HCT116 (cell line): ENCODE measurements at regions not wholly inside any gene's neighbourhood (a gene's known extent, or its start where the extent isn't known, plus 50 kb on each side); places are given as distances from the start of the nearest gene placed in this dataset.

Source experiments
- ATAC-seq: fragments of 200-7000 bp; cut with Tn5 transposase; 2 replicates; pipeline ENCODE4 v1.9.1; 2020; ENCODE audit warnings: mild to moderate bottlenecking, moderate library complexity
- BruUV-seq: library from RNA; stranded (reverse); fragments of 400-500 nt; replicated peaks from 2 replicates; lab custom pipeline; 2021; lab: Mats Ljungman, UMichigan
- CTCF ChIA-PET: fragments of 300-600 bp; sonication (Branson Sonifier 250); formaldehyde crosslinking; loops from one replicate; lab custom pipeline; 2021; ENCODE audit warnings: antibody characterized with exemption; lab: Charles Lee
- POLR2A ChIA-PET: fragments of 300-600, 350-600 bp; sonication (Branson Sonifier 250); formaldehyde crosslinking; loops from one replicate; lab custom pipeline; 2021; ENCODE audit warnings: antibody characterized with exemption; lab: Charles Lee
- RAD21 ChIA-PET, 2 experiments: fragments of 300-600 bp; sonication (Branson Sonifier 250); formaldehyde crosslinking; loops; one replicate each; lab custom pipeline; 2023; ENCODE audit warnings: low total read pairs in 2 of 2; ENCODE audit not compliant: uncharacterized antibody in 2 of 2, unreplicated experiment in 2 of 2, low non-redundant PET in 1 of 2; lab: Charles Lee
- DNase-seq: peaks from one replicate; pipeline ENCODE4 v3.0.0-alpha.2; 2010; ENCODE audit warnings: low read depth, low spot score
- H2AFZ ChIP-seq: fragments of 200-600 bp; shearing (Covaris generic), sonication (generic); 2 replicates; pipeline ENCODE4 v1.6.1; 2017; ENCODE audit warnings: low read depth, mixed run types, mixed read lengths, antibody characterized with exemption, low read length; ENCODE audit not compliant: poor library complexity, severe bottlenecking
- H3K27ac ChIP-seq: 2 replicates; pipeline ENCODE4 v1.5.1; 2012; ENCODE audit warnings: low read depth, low read length
- H3K27me3 ChIP-seq: fragments of 200-600 bp; sonication (generic); 2 replicates; pipeline ENCODE4 v1.6.1; 2016; ENCODE audit warnings: mixed run types, low read length, mixed read lengths; ENCODE audit not compliant: insufficient read depth
- H3K36me3 ChIP-seq, 2 experiments: fragments of 200-500 bp in 1 of 2; fragments of 200-600 bp in 1 of 2; sonication (Bioruptor generic) in 1 of 2; sonication (generic) in 1 of 2; 2 replicates each; pipeline versions ENCODE4 v1.5.1 to v1.6.1; 2014 to 2016; ENCODE audit warnings: low read length in 2 of 2, inconsistent platforms in 1 of 2, mixed read lengths in 1 of 2, mixed run types in 1 of 2; ENCODE audit not compliant: insufficient read depth in 2 of 2, control insufficient read depth in 1 of 2
- H3K4me1 ChIP-seq, 2 experiments: fragments of 200-600 bp in 1 of 2; sonication (generic) in 1 of 2; 2 replicates each; pipeline versions ENCODE4 v1.5.1 to v1.6.1; 2012 to 2017; ENCODE audit warnings: low read length in 2 of 2, inconsistent platforms in 1 of 2, mild to moderate bottlenecking in 1 of 2, mixed read lengths in 1 of 2, mixed run types in 1 of 2, moderate library complexity in 1 of 2; ENCODE audit not compliant: insufficient read depth in 2 of 2, control insufficient read depth in 1 of 2
- H3K4me2 ChIP-seq: fragments of 200-600 bp; sonication (generic); 2 replicates; pipeline ENCODE4 v1.6.1; 2017; ENCODE audit warnings: mixed run types, low read length, mixed read lengths
- H3K4me3 ChIP-seq, 2 experiments: fragments of 200-600 bp in 1 of 2; sonication (generic) in 1 of 2; replicated peaks in 1 of 2; 2 replicates each; pipeline ENCODE4 v1.5.1; 2011 to 2016; ENCODE audit warnings: low read length in 2 of 2, control low read depth in 1 of 2, low read depth in 1 of 2, mild to moderate bottlenecking in 1 of 2, mixed read lengths in 1 of 2, mixed run types in 1 of 2
- H3K79me2 ChIP-seq: fragments of 200-600 bp; sonication (generic); 2 replicates; pipeline ENCODE4 v1.6.1; 2017; ENCODE audit warnings: mild to moderate bottlenecking, mixed run types, low read length, moderate library complexity, mixed read lengths; ENCODE audit not compliant: insufficient read depth
- H3K9ac ChIP-seq: fragments of 200-600 bp; sonication (generic); 2 replicates; pipeline ENCODE4 v1.6.1; 2016; ENCODE audit warnings: low read length, mixed read lengths
- H3K9me2 ChIP-seq: fragments of 200-600 bp; sonication (generic), shearing (Covaris generic); 2 replicates; pipeline ENCODE4 v1.6.1; 2017; ENCODE audit warnings: mixed run types, mild to moderate bottlenecking, moderate library complexity; ENCODE audit not compliant: insufficient read depth
- H3K9me3 ChIP-seq, 2 experiments: fragments of 200-500 bp in 1 of 2; fragments of 200-600 bp in 1 of 2; sonication (Bioruptor generic) in 1 of 2; sonication (generic) in 1 of 2; 2 replicates each; pipeline ENCODE4 v1.6.1; 2014 to 2017; ENCODE audit warnings: low read length in 2 of 2, mixed read lengths in 2 of 2, inconsistent platforms in 1 of 2, low read depth in 1 of 2, mild to moderate bottlenecking in 1 of 2, mixed run types in 1 of 2, moderate library complexity in 1 of 2; ENCODE audit not compliant: control insufficient read depth in 1 of 2, insufficient read depth in 1 of 2
- H4K20me1 ChIP-seq: fragments of 200-600 bp; sonication (generic), shearing (Covaris generic); 2 replicates; pipeline ENCODE4 v1.6.1; 2017; ENCODE audit warnings: mixed run types, mild to moderate bottlenecking, moderate library complexity; ENCODE audit not compliant: insufficient read depth
- CBX3 ChIP-seq: IDR thresholded peaks from 2 replicates; pipeline ENCODE4 v1.6.1; 2012; ENCODE audit warnings: low read depth
- CEBPB ChIP-seq: IDR thresholded peaks from 2 replicates; pipeline ENCODE4 v1.6.1; 2012; ENCODE audit warnings: low read depth
- EGR1 ChIP-seq: IDR thresholded peaks from 2 replicates; pipeline ENCODE4 v1.6.1; 2012; ENCODE audit warnings: low read depth
- FOSL1 ChIP-seq: IDR thresholded peaks from 2 replicates; pipeline ENCODE4 v1.6.1; 2012; ENCODE audit warnings: low read depth
- POLR2A ChIP-seq: IDR thresholded peaks from 2 replicates; pipeline ENCODE4 v1.7.0; 2011; ENCODE audit warnings: borderline replicate concordance; ENCODE audit not compliant: insufficient read depth, insufficient read length; ENCODE audit errors: extremely low read depth
- POLR2AphosphoS5 ChIP-seq: IDR thresholded peaks from 2 replicates; pipeline ENCODE4 v1.6.1; 2011; ENCODE audit warnings: mild to moderate bottlenecking, low read depth, low read length, moderate library complexity
- RAD21 ChIP-seq: IDR thresholded peaks from 2 replicates; pipeline ENCODE4 v1.6.1; 2012; ENCODE audit warnings: low read depth, mild to moderate bottlenecking
- SIN3A ChIP-seq: IDR thresholded peaks from 2 replicates; pipeline ENCODE4 v1.6.1; 2012; ENCODE audit warnings: low read depth
- SP1 ChIP-seq: IDR thresholded peaks from 2 replicates; pipeline ENCODE4 v1.6.1; 2012; ENCODE audit warnings: low read depth
- SRF ChIP-seq: IDR thresholded peaks from 2 replicates; pipeline ENCODE4 v1.6.1; 2012; ENCODE audit warnings: low read depth
- YY1 ChIP-seq: IDR thresholded peaks from 2 replicates; pipeline ENCODE4 v1.6.1; 2011; ENCODE audit warnings: low read length, low read depth, moderate library complexity, mild to moderate bottlenecking; ENCODE audit not compliant: insufficient replicate concordance; ENCODE audit errors: extremely low read depth
- ZFX ChIP-seq: fragments of 450-650 bp; IDR thresholded peaks from 2 replicates; pipeline ENCODE4 v1.6.1; 2017
- ZNF274 ChIP-seq: fragments of 200-500 bp; sonication (Bioruptor generic); IDR thresholded peaks from 2 replicates; pipeline ENCODE4 v1.6.1; 2014; ENCODE audit warnings: mild to moderate bottlenecking, low read depth, low read length, inconsistent platforms
- intact Hi-C: fragments of 100-400 bp; cut with micrococcal nuclease; formaldehyde crosslinking; loops from 2 replicates; pipeline ENCODE4 v1.10.0; 2022
- TF ChIP-seq, protein P1 (sequence below): IDR thresholded peaks from 2 replicates; pipeline ENCODE4 v1.6.1; 2011; ENCODE audit warnings: mild to moderate bottlenecking, low read length, moderate library complexity; ENCODE audit not compliant: insufficient replicate concordance; ENCODE audit errors: extremely low read depth
- TF ChIP-seq, protein P2 (sequence below): IDR thresholded peaks from 2 replicates; pipeline ENCODE4 v1.6.1; 2012; ENCODE audit warnings: low read depth
- TF ChIP-seq, protein P3 (sequence below): IDR thresholded peaks from 2 replicates; pipeline ENCODE4 v1.6.1; 2012

GRCh38 chr11:45489281-45489905 is 176.0 kb downstream of the CHST1 start:
- Histone ChIP-seq H3K27me3 (peaks cover 55% of the 10 kb centered on the region), H3K9me3 (peaks cover 3 to 5% of the 10 kb centered on the region in 2 experiments; a peak in 2 of 4 replicates), H3K36me3 (no peaks in the 10 kb centered on the region), H2AFZ (no peak overlapping the region), H3K4me3 (no peak overlapping the region), H4K20me1 (no peaks in the 10 kb centered on the region), H3K27ac (no peak overlapping the region), H3K4me2 (no peak overlapping the region), H3K9ac (no peak overlapping the region), H3K79me2 (no peaks in the 10 kb centered on the region), H3K9me2 (no peaks in the 10 kb centered on the region), H3K4me1 (peaks cover 0 to 5% of the 10 kb centered on the region in 2 experiments; a peak in 1 of 4 replicates)
- TF ChIP-seq SP1 (no peak), SRF (no peak), ZNF274 (no peak), SIN3A (no peak), CBX3 (no peak), YY1 (no peak), FOSL1 (no peak), POLR2AphosphoS5 (no peak), EGR1 (no peak), ZFX (no peak), CEBPB (no peak), RAD21 (no peak), POLR2A (no peak)
- TF ChIP-seq, protein P1, sequence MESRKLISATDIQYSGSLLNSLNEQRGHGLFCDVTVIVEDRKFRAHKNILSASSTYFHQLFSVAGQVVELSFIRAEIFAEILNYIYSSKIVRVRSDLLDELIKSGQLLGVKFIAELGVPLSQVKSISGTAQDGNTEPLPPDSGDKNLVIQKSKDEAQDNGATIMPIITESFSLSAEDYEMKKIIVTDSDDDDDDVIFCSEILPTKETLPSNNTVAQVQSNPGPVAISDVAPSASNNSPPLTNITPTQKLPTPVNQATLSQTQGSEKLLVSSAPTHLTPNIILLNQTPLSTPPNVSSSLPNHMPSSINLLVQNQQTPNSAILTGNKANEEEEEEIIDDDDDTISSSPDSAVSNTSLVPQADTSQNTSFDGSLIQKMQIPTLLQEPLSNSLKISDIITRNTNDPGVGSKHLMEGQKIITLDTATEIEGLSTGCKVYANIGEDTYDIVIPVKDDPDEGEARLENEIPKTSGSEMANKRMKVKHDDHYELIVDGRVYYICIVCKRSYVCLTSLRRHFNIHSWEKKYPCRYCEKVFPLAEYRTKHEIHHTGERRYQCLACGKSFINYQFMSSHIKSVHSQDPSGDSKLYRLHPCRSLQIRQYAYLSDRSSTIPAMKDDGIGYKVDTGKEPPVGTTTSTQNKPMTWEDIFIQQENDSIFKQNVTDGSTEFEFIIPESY = no peak
- TF ChIP-seq, protein P2, sequence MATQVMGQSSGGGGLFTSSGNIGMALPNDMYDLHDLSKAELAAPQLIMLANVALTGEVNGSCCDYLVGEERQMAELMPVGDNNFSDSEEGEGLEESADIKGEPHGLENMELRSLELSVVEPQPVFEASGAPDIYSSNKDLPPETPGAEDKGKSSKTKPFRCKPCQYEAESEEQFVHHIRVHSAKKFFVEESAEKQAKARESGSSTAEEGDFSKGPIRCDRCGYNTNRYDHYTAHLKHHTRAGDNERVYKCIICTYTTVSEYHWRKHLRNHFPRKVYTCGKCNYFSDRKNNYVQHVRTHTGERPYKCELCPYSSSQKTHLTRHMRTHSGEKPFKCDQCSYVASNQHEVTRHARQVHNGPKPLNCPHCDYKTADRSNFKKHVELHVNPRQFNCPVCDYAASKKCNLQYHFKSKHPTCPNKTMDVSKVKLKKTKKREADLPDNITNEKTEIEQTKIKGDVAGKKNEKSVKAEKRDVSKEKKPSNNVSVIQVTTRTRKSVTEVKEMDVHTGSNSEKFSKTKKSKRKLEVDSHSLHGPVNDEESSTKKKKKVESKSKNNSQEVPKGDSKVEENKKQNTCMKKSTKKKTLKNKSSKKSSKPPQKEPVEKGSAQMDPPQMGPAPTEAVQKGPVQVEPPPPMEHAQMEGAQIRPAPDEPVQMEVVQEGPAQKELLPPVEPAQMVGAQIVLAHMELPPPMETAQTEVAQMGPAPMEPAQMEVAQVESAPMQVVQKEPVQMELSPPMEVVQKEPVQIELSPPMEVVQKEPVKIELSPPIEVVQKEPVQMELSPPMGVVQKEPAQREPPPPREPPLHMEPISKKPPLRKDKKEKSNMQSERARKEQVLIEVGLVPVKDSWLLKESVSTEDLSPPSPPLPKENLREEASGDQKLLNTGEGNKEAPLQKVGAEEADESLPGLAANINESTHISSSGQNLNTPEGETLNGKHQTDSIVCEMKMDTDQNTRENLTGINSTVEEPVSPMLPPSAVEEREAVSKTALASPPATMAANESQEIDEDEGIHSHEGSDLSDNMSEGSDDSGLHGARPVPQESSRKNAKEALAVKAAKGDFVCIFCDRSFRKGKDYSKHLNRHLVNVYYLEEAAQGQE = no peak
- TF ChIP-seq, protein P3, sequence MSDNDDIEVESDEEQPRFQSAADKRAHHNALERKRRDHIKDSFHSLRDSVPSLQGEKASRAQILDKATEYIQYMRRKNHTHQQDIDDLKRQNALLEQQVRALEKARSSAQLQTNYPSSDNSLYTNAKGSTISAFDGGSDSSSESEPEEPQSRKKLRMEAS = no peak
- ATAC-seq (no peak), DNase-seq (no peak)
- intact Hi-C loops = no loop called here
- RAD21 ChIA-PET = no interaction called here
- no TSS peak for BruUV-seq
- CTCF ChIA-PET = no interaction called here
- POLR2A ChIA-PET = no interaction called here
